HuH-7.5 (cell line): ENCODE measurements at regions not wholly inside any gene's neighbourhood (a gene's known extent, or its start where the extent isn't known, plus 50 kb on each side); places are given as distances from the start of the nearest gene placed in this dataset.

Source experiments
- DNase-seq: peaks from one replicate; pipeline ENCODE4 v3.0.0; 2011; ENCODE audit warnings: low spot score

GRCh38 chr13:62964522-62964921, 1548.9 kb upstream of the PCDH20 start:
- no peak for DNase-seq

- no peak for DNase-seq
These were observed 1545.1 kb upstream of the PCDH20 start for GRCh38 chr13:62960723-62961122.

GRCh38 chr13:62933809-62934208, 1518.2 kb upstream of the PCDH20 start:
- DNase-seq, result no peak

DNA sequence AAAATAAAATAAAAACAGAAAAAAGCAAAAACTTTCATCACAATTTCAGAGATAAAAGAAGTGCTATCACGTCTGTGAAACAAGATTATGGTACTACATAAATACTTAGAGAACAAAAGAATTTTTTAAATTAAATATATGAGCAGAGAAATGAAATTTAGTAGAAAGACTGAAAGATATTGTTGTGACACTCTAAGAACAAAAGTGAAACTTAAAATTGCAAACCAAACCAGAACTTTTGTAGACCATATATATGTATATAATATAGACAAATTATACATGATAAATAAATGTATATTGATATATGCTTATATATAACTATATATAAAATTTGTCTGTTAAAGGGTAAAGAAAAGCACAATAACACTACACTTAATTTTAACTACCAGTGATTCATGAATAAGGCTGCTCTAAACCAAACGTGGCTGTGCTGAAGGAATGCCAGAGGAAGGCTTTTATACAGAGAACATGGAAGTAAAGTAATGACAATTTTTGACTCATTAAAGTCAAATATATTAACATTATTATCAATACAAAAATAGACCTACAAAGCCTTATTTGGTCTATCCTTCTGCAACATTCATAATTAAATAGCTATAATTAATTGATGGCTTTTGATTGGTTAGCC, 1516.7 kb upstream of the PCDH20 start:
- DNase-seq, result no peak

GRCh38 chr13:62931853-62932252, 1516.2 kb upstream of the PCDH20 start:
- DNase-seq, result no peak

- no peak for DNase-seq
These were observed 1508.7 kb upstream of the PCDH20 start for GRCh38 chr13:62924395-62924794.

GRCh38 chr13:62920159-62920558, 1504.5 kb upstream of the PCDH20 start:
- DNase-seq, result no peak

DNA sequence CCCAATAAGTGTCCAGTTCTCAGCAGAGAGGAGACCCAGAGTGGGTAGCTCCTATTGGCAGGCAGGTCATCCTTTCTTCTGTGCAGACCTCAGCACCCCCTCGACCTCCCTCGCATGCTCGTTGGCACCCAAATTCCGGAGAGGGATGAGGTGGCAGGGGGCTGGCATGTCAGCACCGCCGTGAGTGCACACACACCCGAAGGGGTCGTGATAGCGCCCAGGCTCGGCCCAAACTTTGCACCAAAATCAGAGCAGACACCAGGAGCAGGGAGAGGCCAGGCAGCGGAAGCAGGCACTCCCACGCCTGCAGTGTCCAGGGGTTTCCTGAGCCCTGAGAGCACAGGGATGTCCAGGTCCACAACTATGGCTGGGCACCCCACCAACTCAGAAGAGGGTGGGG, 1503.8 kb upstream of the PCDH20 start:
- no peak for DNase-seq

- DNase-seq, result no peak
These were observed 1495.0 kb upstream of the PCDH20 start for GRCh38 chr13:62910541-62911060.

DNA sequence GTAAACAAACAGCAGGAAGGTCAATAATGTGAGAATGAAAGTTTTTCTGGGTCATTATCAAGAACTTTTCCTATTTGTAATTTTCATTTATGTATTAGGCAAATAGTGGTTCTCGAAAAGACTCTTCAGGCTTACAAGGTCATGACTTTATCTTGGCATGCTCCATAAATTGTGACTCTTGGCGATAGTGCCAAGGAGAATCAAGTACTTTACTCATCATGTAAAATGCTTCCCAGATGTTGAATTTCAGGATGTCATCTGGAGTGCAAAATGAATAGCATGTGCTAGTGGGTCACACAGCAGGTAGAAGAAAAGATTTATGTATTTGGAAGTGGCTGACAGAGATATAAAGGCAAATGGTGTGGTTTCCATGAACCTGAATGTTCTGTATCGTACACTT, 1492.7 kb upstream of the PCDH20 start:
- no peak for DNase-seq

DNA sequence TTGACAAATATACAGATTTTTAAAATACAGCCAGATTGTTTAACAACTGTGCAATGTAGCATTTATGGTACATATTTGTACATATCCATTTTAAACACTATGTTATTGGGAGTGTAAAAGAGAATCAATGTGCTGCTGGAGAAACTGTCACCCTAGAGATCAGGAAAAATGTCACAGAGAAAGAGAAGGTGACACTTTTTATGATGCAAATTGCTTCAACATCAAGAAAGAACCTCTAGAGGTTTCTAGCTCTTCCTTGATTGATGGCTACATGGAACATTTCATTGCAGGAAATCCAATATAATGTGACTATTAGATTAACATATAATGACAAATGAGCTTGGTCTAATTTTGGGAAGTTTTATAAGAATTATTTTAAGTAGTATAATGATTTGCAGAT, 1491.2 kb upstream of the PCDH20 start:
- DNase-seq, result no peak

DNA sequence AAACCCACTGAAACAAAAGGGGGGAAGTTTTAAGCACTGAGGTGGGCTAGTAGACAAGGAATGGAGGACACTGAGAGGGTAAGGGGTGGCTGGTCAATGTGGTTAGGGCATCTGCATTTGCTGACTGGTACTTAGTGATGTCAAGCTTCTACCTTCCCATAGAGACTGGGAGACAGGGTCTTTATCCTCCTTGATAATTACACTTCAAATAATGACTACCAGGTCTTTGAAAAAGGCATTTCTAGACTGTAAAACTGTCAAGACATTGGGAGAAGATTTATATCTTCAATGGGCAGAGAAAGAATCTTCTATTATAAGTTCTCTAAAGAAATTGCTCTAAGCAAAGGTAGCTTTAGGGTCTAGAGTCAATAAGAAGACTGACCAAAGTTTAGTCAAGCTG, 1490.8 kb upstream of the PCDH20 start:
- DNase-seq, result no peak

DNA sequence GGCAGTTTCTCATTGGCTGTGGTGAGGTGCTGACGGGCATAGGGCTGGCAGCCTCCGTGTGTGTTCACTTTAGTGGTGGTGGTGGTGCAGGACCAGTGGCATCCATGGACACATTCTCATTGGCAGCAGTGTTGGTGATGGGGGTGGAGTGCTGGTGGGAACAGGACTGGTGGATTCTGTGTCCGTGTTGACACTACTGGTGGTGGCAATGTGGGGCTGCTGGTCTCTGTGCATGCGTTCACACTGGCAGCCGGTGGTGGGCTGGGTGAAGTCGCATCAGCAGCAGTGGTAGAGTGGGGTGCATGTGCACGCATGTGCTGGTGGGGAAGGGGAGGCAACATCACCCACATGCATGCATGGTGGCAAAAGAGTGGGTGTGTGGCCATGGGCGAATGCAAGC, 1471.4 kb upstream of the PCDH20 start:
- DNase-seq, result no peak

- DNase-seq, result no peak
These were observed 1463.4 kb upstream of the PCDH20 start for GRCh38 chr13:62879071-62879470.

- no peak for DNase-seq
These were observed 1459.5 kb upstream of the PCDH20 start for GRCh38 chr13:62875118-62875640.

DNA sequence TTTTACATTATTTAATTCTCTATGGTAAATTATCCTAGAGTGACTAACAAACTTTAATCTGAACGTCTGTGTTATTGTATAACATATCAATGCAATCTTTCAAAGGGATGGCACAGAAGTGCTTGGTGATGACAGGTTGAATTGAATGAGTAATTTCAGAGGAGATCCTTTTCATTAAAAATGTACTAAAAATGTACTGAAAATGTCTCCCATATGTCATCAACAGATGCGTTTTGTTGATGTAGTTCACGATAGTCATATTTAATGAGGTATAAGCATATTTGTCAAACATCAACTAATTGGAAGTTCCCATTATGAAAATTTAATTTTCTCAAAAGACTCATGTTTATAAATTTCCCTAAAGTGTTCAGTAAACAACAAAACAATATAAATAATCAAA, 1434.7 kb upstream of the PCDH20 start:
- no peak for DNase-seq

- DNase-seq, result no peak
These were observed 1431.9 kb upstream of the PCDH20 start for GRCh38 chr13:62847520-62847919.

GRCh38 chr13:62846302-62846701, 1430.7 kb upstream of the PCDH20 start:
- DNase-seq, result no peak

DNA sequence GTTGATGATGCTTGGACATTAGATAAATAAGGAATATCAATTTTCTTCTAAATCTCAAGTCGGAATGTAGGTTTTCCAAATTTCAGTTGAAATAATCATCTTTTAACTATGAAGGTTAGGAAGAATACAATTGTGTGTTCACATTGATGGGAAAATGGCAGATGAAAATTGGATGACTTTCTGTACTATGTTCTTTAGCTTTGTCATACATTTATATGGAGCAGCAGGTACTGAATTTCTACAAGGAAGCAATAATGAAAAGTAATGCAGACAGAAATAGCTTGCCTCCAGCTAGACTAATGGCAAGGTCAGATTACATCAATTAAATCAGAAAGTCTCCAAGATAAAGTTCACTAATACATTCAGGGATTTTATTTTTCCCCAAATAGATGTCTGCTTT, 1423.7 kb upstream of the PCDH20 start:
- no peak for DNase-seq

DNA sequence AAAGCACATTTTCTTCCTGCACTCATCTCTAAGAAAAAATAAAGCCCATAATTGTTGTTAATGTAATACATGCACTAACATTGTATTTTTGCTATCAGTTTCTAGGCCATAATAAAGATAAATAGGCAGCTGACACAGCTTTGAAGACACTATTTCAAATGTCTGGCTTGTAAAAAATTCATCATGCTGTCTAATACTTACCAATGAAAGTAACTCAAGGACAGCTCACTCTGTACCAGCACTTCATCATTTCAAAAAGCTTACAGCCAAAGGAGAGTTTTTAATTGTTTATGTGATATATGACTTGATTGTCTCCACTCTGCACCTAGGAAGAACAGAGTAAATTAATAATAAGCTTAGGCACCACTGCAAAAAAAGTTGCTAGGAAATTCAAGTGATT, 1423.3 kb upstream of the PCDH20 start:
- DNase-seq, result no peak

DNA sequence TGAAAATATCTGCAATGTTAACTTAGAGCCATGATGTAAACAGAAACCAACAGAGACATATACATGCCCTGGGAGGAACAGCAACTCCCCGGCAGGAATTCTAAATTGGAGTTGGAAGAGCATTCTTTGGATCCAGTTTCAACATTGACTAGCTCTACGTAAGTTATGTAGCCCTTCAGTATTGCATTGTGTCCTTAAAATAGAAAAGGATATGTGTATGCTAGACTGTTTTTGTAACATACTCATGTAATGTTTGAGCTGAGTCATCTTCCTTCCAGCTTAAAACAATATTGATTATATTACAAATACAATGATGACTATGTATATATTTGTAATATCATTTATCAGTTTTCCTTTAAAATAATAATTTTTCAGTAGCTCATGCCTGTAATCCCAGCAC, 1422.2 kb upstream of the PCDH20 start:
- no peak for DNase-seq

DNA sequence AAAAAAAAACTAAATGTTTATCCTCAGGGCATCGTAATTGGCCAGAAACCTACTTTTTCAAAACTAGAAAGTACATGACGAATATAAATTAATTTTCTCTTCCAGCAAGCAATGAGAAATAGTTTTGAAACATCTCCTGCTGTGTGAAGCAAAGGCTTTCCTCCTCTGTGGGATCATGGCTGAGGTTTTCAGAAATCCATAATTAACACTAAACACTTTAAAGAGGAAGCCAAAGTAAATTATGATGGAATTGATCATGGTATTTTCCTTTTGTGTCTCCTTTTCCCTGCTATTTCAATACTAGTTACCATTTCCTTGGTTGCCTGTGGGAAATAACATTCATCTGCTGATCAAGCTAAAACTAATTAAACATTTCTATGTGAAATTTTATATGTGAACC, 1413.8 kb upstream of the PCDH20 start:
- DNase-seq, result no peak

GRCh38 chr13:62799931-62800436, 1384.3 kb upstream of the PCDH20 start:
- no peak for DNase-seq

DNA sequence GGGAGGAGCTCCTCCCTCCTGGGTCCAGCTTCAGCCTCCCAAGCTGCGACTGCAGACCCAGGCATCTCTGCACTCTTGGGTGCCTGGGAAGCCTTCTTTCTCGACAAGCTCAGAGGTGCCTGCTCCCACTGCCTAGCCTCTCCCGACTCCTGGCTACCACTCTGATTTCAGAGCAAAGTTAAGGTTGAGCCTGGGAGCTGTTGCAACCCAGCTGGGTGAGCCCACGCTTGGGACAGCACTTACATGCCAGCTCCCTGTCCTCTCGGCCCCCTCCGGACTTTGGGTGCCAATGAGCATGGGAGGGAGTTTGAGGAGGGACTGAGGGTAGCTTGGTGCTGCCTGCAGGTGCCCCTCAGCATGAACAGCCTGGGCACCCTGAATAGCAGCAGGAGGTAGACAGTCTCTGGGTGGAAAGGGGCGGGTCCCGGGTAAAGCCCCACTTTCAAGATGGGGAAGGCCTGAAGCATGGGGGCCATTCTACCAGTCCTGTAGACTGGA, 1383.4 kb upstream of the PCDH20 start:
- DNase-seq, result no peak
